Thyroid gland (tissue), 4 donors: ENCODE measurements at regions not wholly inside any gene's neighbourhood (a gene's known extent, or its start where the extent isn't known, plus 50 kb on each side); places are given as distances from the start of the nearest gene placed in this dataset. TPM values are rescaled to one million over a fixed set of nuclear protein-coding genes. Genes with fewer than 3 reads are reported as not detected.

ENCODE experiments used
- DNase-seq, 2 donors: peaks; one replicate each; pipeline ENCODE4 v3.0.0-alpha.2; 2019
- H3K27ac ChIP-seq, 3 donors: fragments of 200-600 bp; sonication (generic); 1 replicate in 2 of 3; 2 replicates in 1 of 3; pipeline ENCODE4 v1.5.1; 2016 to 2019; ENCODE audit warnings: mild to moderate bottlenecking in 1 of 3, moderate library complexity in 1 of 3
- H3K27me3 ChIP-seq: fragments of 200-600 bp; sonication (generic); one replicate; pipeline ENCODE4 v1.5.1; 2019
- H3K36me3 ChIP-seq, 2 donors: fragments of 200-600 bp; sonication (generic); one replicate each; pipeline ENCODE4 v1.5.1; 2016 to 2019
- H3K4me1 ChIP-seq, 2 donors: fragments of 200-600 bp; sonication (generic); one replicate each; pipeline ENCODE4 v1.5.1; 2017 to 2019
- H3K4me3 ChIP-seq, 3 donors: fragments of 200-600 bp; sonication (generic); replicated peaks in 1 of 3; 1 replicate in 2 of 3; 2 replicates in 1 of 3; pipeline ENCODE4 v1.5.1; 2016; ENCODE audit warnings: mild to moderate bottlenecking in 1 of 3
- H3K9me3 ChIP-seq: fragments of 200-600 bp; sonication (generic); one replicate; pipeline ENCODE4 v1.5.1; 2017
- CTCF ChIP-seq, 6 experiments: fragments of 200-600 bp in 3 of 6; fragments of 450-650 bp in 3 of 6; sonication (generic) in 3 of 6; IDR thresholded peaks; one replicate each; pipeline ENCODE4 v1.5.1; 2016 to 2019; ENCODE audit warnings: antibody characterized with exemption in 6 of 6, mild to moderate bottlenecking in 2 of 6, inconsistent platforms in 1 of 6, moderate library complexity in 1 of 6
- POLR2A ChIP-seq, 2 donors: fragments of 450-650 bp; IDR thresholded peaks; one replicate each; pipeline ENCODE4 v1.6.1; 2017; ENCODE audit warnings: antibody characterized with exemption in 2 of 2, mild to moderate bottlenecking in 2 of 2, moderate library complexity in 1 of 2
- WGBS, 2 donors: methylation state at CpG; one replicate each; pipeline ENCODE4 v1.1.5; 2017; 5-methylcytosine and 5-hydroxymethylcytosine counted together
- intact Hi-C: fragments of 100-400 bp; cut with DNase I; formaldehyde crosslinking; loops from one replicate; pipeline ENCODE4 v1.15.1; 2023
- microRNA-seq: library from miRNA; unstranded; fragments of <30 nt; microRNA quantifications from one replicate; pipeline ENCODE4, GENCODE V29; 2016
- small RNA-seq: library from RNA; depleted of rRNA; stranded (forward); fragments of <200 nt; gene quantifications from one replicate; pipeline ENCODE3, GENCODE V24; 2016

GRCh38 chr4:170162416-170162815 is 72.7 kb upstream of the AADAT start:
- H3K9me3 ChIP-seq, result no peaks in the 10 kb centered on the region
- DNase-seq, result no peak
- intact Hi-C loops, result no loop called here
- no peak overlapping the region for H3K4me3 ChIP-seq
- H3K36me3 ChIP-seq, result no peaks in the 10 kb centered on the region
- no peaks in the 10 kb centered on the region for H3K27me3 ChIP-seq
- H3K4me1 ChIP-seq, result no peaks in the 10 kb centered on the region
- TF ChIP-seq POLR2A (IDR thresholded peaks at IDR 0.05) (no peak), CTCF (IDR thresholded peaks at IDR 0.05) (no peak)
- H3K27ac ChIP-seq, result no peak overlapping the region

GRCh38 chr4:170157670-170158069 is 67.9 kb upstream of the AADAT start:
- Histone ChIP-seq H3K4me3 (no peak overlapping the region), H3K27ac (no peak overlapping the region), H3K9me3 (no peaks in the 10 kb centered on the region), H3K4me1 (no peaks in the 10 kb centered on the region), H3K36me3 (no peaks in the 10 kb centered on the region), H3K27me3 (no peaks in the 10 kb centered on the region)
- DNase-seq, result no peak
- intact Hi-C loops, result no loop called here
- no peak for TF ChIP-seq CTCF (IDR thresholded peaks at IDR 0.05)
- no peak for TF ChIP-seq POLR2A (IDR thresholded peaks at IDR 0.05)

- DNase-seq, result no peak
- TF ChIP-seq POLR2A (IDR thresholded peaks at IDR 0.05), result no peak
- TF ChIP-seq CTCF (IDR thresholded peaks at IDR 0.05), result no peak
These were observed 55.4 kb upstream of the AADAT start for GRCh38 chr4:170145120-170145519.

GRCh38 chr4:170139764-170140163 is 50.0 kb upstream of the AADAT start:
- Histone ChIP-seq H3K27ac (no peak overlapping the region), H3K27me3 (no peaks in the 10 kb centered on the region), H3K4me3 (no peak overlapping the region), H3K9me3 (no peaks in the 10 kb centered on the region), H3K36me3 (no peaks in the 10 kb centered on the region), H3K4me1 (no peaks in the 10 kb centered on the region)
- TF ChIP-seq POLR2A (IDR thresholded peaks at IDR 0.05) (no peak), CTCF (IDR thresholded peaks at IDR 0.05) (no peak)
- DNase-seq, result no peak
- intact Hi-C loops, result loop anchor here (10.0 kb wide), 1 partner anchor 715 kb away; no protein-coding TSS in a partner anchor
- WGBS, 2 donors, result 84 to 92% methylated on average over 4 of the region's 4 CpGs

More at GRCh38 chr4:170145120-170145519, 55.4 kb upstream of the AADAT start:
- H3K9me3 ChIP-seq, result no peaks in the 10 kb centered on the region
- 73 to 88% methylated on average over 1 of the region's 1 CpG for WGBS, 2 donors
- H3K27ac ChIP-seq, result no peak overlapping the region
- intact Hi-C loops, result no loop called here
- H3K4me1 ChIP-seq, result no peaks in the 10 kb centered on the region
- no peaks in the 10 kb centered on the region for H3K36me3 ChIP-seq
- no peak overlapping the region for H3K4me3 ChIP-seq
- H3K27me3 ChIP-seq, result no peaks in the 10 kb centered on the region

Small RNA genes in the stretch of these regions (microRNA-seq; reads per million reads assigned to microRNA genes)
- not detected for gene MIR6082

Small RNA genes in the stretch of these regions (small RNA-seq; reads per million reads assigned to genes)
- gene AC097486.1, result not detected
- gene MIR6082, result not detected
- gene RNU6ATAC13P, result not detected
